KOPT-K1 (cell line): ENCODE measurements at regions not wholly inside any gene's neighbourhood (a gene's known extent, or its start where the extent isn't known, plus 50 kb on each side); places are given as distances from the start of the nearest gene placed in this dataset.
"Not testable (repeated sequence)": the region's sequence is repeated elsewhere in the genome, so short reads cannot be mapped to it uniquely, and the experiment has no call there.

ENCODE experiments used
- H3K27ac ChIP-seq: fragments of 200-600 bp; sonication (generic); 2 replicates; pipeline ENCODE4 v1.5.1; 2016; ENCODE audit warnings: antibody characterized with exemption, mild to moderate bottlenecking, low read depth, low read length; ENCODE audit not compliant: poor library complexity, severe bottlenecking
- H3K36me3 ChIP-seq: fragments of 200-600 bp; sonication (generic); 2 replicates; pipeline ENCODE4 v1.5.1; 2017; ENCODE audit warnings: antibody characterized with exemption, mild to moderate bottlenecking, low read length, moderate library complexity; ENCODE audit not compliant: insufficient read depth
- H3K9me3 ChIP-seq: fragments of 200-600 bp; sonication (generic); 2 replicates; pipeline ENCODE4 v1.5.1; 2017; ENCODE audit warnings: antibody characterized with exemption, low read length, mild to moderate bottlenecking; ENCODE audit not compliant: insufficient read depth, poor library complexity, severe bottlenecking

DNA sequence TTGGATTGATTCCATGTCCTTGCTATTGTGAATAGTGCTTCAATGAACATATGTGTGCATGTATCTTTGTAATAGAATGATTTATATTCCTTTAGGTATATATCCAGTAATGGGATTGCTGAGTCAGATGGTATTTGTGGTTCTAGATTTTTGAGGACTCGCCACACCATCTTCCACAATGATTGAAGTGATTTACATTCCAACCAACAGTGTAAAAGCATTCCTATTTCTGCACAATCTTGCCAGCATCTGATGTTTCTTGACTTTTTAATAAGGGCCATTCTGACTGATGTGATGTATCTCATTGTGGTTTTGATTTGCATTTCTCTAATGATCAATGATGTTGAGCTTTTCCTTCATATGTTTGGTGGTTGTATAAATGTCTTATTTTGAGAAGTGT, 437.9 kb downstream of the IRX1 start:
- H3K27ac ChIP-seq, H3K36me3 ChIP-seq, H3K9me3 ChIP-seq: not testable (repeated sequence)

GRCh38 chr5:4036861-4037260, 441.2 kb downstream of the IRX1 start:
- no peak overlapping the region for H3K27ac ChIP-seq
- no peaks in the 10 kb centered on the region for H3K36me3 ChIP-seq
- peaks cover 4% of the 10 kb centered on the region for H3K9me3 ChIP-seq

DNA sequence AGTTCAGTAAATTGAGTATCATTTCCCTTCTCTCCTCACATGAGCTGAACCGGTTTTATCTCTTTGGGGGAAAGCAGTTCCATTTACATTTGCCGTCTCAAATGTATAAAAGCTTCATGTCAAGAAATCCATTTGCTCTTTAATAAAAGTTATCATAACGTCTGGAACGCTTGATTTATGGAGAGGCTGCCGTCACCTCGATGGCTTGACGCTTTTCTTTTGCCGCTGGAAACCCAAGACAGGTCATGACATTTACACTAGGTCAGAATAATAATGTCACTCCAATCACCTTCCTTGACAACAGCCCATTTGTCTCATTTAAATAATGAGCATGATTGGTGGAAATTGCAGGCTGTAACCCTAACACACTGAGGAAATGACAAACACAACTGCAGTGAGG, 443.4 kb downstream of the IRX1 start:
- peaks cover 24% of the 10 kb centered on the region for H3K9me3 ChIP-seq
- no peaks in the 10 kb centered on the region for H3K36me3 ChIP-seq
- H3K27ac ChIP-seq, result no peak overlapping the region

DNA sequence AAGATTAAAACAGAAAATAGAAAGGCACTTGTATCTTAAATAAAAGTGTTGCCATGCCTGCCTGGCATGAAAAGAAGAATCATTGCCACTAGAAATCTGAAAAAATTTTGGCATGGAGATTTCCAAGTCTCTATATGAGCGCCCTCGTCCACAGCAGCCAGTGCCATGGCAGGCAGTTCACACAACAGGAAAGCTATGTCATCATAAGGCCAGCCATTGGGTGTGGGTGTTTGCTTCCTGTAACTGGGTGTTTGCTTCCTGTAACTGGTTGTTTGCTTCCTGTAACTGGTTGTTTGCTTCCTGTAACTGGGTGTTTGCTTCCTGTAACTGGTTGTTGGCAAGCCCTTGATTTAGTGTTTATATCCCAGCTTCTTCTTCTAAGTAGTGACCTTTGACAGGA, 446.7 kb downstream of the IRX1 start:
- no peak overlapping the region for H3K27ac ChIP-seq

DNA sequence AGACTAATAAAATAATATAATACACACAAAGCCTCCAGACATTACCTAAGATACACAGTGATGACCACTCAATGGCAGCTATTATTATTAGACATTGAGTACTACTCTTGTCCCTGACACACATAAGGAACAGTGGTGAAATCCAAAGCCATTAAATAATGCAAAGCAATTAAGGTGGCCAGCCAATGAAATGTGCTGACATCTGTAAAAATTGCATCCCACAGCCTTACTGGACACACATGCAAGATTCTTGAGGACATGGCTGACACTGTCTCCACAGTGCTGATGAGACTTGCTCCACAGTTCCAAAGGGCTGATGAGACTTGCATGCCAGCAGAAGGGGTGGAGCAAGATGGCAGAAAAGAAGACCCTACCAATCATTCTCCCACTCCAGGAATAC, 447.5 kb downstream of the IRX1 start:
- Histone ChIP-seq H3K27ac (no peak overlapping the region), H3K9me3 (peaks cover 28% of the 10 kb centered on the region), H3K36me3 (no peaks in the 10 kb centered on the region)

More for the DNA sequence above, 446.7 kb downstream of the IRX1 start:
- no peaks in the 10 kb centered on the region for H3K36me3 ChIP-seq
- H3K9me3 ChIP-seq, result peaks cover 28% of the 10 kb centered on the region

GRCh38 chr5:4044881-4045280, 449.2 kb downstream of the IRX1 start:
- Histone ChIP-seq H3K36me3 (no peaks in the 10 kb centered on the region), H3K9me3 (peaks cover 28% of the 10 kb centered on the region), H3K27ac (no peak overlapping the region)

DNA sequence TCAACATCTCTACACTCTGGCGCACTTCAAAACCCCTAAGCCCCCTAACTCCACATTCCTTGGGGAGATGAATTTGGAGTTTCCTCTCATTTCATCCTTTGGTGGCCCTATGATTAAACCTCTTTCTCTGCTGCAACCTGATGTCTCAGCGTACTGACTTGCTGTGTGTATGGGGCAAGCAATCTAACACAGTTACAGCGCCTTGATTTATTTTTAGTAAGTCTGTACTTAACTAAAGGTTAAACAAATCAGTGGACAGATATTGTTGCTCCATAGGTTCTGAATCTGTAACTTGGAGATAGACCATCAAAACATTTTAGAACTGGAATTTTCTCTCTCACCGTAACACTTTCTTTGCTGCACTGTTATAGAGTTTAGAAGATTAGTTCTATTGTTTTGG, 452.8 kb downstream of the IRX1 start:
- Histone ChIP-seq H3K27ac (no peak overlapping the region), H3K36me3 (no peaks in the 10 kb centered on the region), H3K9me3 (peaks cover 8% of the 10 kb centered on the region)

DNA sequence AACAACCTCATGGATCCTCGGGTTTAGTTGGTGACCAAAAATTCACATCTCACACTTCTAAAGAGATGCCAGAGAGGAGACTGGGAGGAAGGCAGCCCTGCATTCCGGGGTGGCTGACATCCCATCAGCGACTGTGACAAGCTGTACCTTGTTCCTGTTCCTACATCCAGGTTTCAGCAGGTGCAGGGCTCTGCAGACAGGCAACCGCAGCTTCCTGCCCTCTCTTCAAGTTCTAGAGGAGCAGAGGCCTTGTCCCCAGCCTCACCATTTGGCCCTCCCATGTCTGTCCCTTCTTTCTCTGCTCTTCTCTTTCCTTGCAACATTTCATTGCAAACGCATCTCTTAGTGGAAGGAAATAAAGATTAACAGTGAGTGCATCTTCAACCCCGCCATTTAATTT, 454.6 kb downstream of the IRX1 start:
- Histone ChIP-seq H3K27ac (no peak overlapping the region), H3K9me3 (no peaks in the 10 kb centered on the region)

GRCh38 chr5:4053136-4053535, 457.5 kb downstream of the IRX1 start:
- H3K9me3 ChIP-seq, result no peaks in the 10 kb centered on the region
- no peaks in the 10 kb centered on the region for H3K36me3 ChIP-seq
- no peak overlapping the region for H3K27ac ChIP-seq

More for the DNA sequence above, 454.6 kb downstream of the IRX1 start:
- no peaks in the 10 kb centered on the region for H3K36me3 ChIP-seq

- no peaks in the 10 kb centered on the region for H3K36me3 ChIP-seq
- no peak overlapping the region for H3K27ac ChIP-seq
- no peaks in the 10 kb centered on the region for H3K9me3 ChIP-seq
These were observed 458.5 kb downstream of the IRX1 start for GRCh38 chr5:4054092-4054491.

DNA sequence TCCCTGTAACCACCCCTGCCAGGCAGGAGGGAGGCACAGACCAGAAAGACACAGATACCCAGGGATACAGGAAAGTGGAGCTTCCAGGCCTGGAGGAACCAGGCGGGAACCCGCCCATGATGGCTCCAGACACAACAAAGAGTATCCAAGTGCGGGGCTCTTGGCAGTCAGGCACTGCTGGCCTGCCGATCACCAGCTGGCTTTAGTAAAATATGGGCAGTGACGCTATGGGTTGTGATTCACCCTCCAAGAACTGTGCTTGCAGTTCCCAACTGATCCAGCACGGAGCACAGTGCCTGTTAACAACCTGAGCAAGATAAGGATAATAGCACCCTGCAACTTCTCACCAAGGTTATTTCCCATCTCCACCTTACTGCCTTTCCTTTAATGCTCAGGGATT, 463.3 kb downstream of the IRX1 start:
- Histone ChIP-seq H3K36me3 (no peaks in the 10 kb centered on the region), H3K9me3 (no peaks in the 10 kb centered on the region), H3K27ac (no peak overlapping the region)

GRCh38 chr5:4065472-4066320, 470.1 kb downstream of the IRX1 start:
- H3K9me3 ChIP-seq, result no peaks in the 10 kb centered on the region
- H3K27ac ChIP-seq, result no peak overlapping the region
- H3K36me3 ChIP-seq, result no peaks in the 10 kb centered on the region

DNA sequence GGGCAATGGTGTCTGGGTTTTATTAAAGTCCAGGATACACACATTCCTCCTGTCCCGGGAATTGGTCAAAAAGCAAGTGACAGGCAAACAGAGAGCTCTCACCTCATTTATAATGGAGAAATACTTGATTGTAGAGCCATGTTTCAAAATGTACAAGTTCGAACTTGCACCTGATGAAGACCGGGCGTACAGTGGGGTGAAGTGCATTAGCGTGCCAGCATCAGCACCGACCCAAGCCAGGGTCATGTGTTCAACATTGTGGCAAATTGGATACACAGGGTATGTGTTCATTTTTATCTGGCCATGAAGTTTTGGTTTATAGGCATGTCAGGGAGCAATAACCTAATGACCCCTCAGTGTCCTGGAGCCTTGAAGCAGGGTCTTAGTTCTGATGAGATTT, 472.5 kb downstream of the IRX1 start:
- no peaks in the 10 kb centered on the region for H3K9me3 ChIP-seq
- no peak overlapping the region for H3K27ac ChIP-seq
- no peaks in the 10 kb centered on the region for H3K36me3 ChIP-seq

DNA sequence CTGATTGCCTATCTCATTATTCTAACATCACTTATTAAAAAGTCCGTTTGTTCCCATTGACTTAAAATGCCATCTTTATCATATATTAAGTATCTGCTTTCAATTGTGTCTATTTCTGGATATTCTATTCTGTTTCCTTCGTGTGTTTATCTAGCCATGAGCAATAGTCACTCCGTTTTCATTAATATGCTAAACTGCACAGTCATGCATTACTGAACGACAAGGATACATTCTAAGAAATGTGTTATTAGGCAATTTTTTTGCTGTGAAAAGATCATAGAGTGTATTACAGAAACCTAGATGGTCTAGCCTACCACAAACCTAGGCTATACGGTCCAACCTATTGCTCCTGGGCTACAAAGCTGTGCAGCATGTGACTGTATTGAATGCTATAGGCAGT, 482.9 kb downstream of the IRX1 start:
- Histone ChIP-seq H3K36me3 (no peaks in the 10 kb centered on the region), H3K27ac (no peak overlapping the region), H3K9me3 (peaks cover 3% of the 10 kb centered on the region)

DNA sequence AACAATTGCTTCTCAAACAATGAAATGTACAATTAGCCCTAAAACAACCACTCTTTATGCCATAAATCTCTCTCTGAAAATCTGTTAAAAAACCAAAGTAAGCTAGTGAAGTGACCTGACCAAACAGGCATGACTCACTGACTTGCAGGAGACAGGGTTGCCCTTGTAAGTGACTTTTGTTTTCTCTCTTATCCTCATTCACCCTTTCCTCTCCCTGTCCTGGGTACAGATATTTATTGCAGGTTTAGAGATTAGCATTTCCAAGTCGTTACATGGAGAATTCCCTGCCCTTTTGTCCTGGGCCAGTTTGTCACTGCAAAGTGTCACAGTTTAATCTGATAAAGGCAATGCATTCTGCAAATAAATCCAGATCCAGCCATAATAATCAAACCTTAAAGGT, 484.2 kb downstream of the IRX1 start:
- H3K9me3 ChIP-seq, result peaks cover 3% of the 10 kb centered on the region
- no peaks in the 10 kb centered on the region for H3K36me3 ChIP-seq
- no peak overlapping the region for H3K27ac ChIP-seq

DNA sequence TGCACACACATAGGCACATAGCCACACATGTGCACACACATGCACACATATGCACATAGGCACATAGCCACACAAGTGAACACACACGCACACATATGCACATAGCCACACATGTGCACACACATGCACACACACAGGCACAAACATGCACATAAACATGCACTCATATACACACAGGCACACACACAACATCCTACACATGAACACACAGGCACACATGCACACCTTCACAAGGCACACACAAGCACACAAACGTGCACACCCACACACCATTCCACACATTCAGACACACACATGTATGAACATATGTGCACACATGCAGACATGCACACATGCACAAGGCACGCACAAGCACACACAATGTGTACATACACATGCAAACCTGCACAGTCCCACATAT, 484.7 kb downstream of the IRX1 start:
- Histone ChIP-seq H3K27ac (no peak overlapping the region), H3K9me3 (no peaks in the 10 kb centered on the region), H3K36me3 (no peaks in the 10 kb centered on the region)
